IPS-15b (cell line): ENCODE measurements at regions not wholly inside any gene's neighbourhood (a gene's known extent, or its start where the extent isn't known, plus 50 kb on each side); places are given as distances from the start of the nearest gene placed in this dataset.

Experiments
- H3K27me3 ChIP-seq: one replicate; pipeline ENCODE4 v1.6.1; 2013; ENCODE audit warnings: low read length; ENCODE audit not compliant: control insufficient read depth, insufficient read depth
- H3K36me3 ChIP-seq: one replicate; pipeline ENCODE4 v1.6.1; 2013; ENCODE audit warnings: low read length; ENCODE audit not compliant: control insufficient read depth, insufficient read depth
- H3K4me1 ChIP-seq: one replicate; pipeline ENCODE4 v1.6.1; 2013; ENCODE audit warnings: mild to moderate bottlenecking, low read length; ENCODE audit not compliant: control insufficient read depth, insufficient read depth
- H3K4me3 ChIP-seq: one replicate; pipeline ENCODE4 v1.5.1; 2013; ENCODE audit warnings: low read depth, low read length
- H3K9ac ChIP-seq: one replicate; pipeline ENCODE4 v1.6.1; 2013; ENCODE audit warnings: low read depth, mild to moderate bottlenecking, low read length
- H3K9me3 ChIP-seq: one replicate; pipeline ENCODE4 v1.6.1; 2013; ENCODE audit warnings: mild to moderate bottlenecking, low read length; ENCODE audit not compliant: control insufficient read depth, insufficient read depth

GRCh38 chr5:167259806-167260205 is 1031.6 kb upstream of the WWC1 start:
- H3K4me3 ChIP-seq: no peak overlapping the region
- no peaks in the 10 kb centered on the region for H3K9me3 ChIP-seq
- no peak overlapping the region for H3K9ac ChIP-seq
- H3K36me3 ChIP-seq: no peaks in the 10 kb centered on the region
- H3K4me1 ChIP-seq: no peaks in the 10 kb centered on the region
- no peaks in the 10 kb centered on the region for H3K27me3 ChIP-seq

- no peak overlapping the region for H3K4me3 ChIP-seq
- no peaks in the 10 kb centered on the region for H3K27me3 ChIP-seq
- H3K9me3 ChIP-seq: no peaks in the 10 kb centered on the region
- H3K4me1 ChIP-seq: no peaks in the 10 kb centered on the region
- no peaks in the 10 kb centered on the region for H3K36me3 ChIP-seq
- H3K9ac ChIP-seq: no peak overlapping the region
Observed at GRCh38 chr5:167261309-167262100, 1029.9 kb upstream of the WWC1 start.

GRCh38 chr5:167263185-167263584 is 1028.3 kb upstream of the WWC1 start:
- no peaks in the 10 kb centered on the region for H3K9me3 ChIP-seq
- H3K27me3 ChIP-seq: no peaks in the 10 kb centered on the region
- H3K36me3 ChIP-seq: no peaks in the 10 kb centered on the region
- no peak overlapping the region for H3K9ac ChIP-seq
- peaks cover 1% of the 10 kb centered on the region for H3K4me1 ChIP-seq
- no peak overlapping the region for H3K4me3 ChIP-seq

GRCh38 chr5:167264348-167264747 is 1027.1 kb upstream of the WWC1 start:
- no peaks in the 10 kb centered on the region for H3K9me3 ChIP-seq
- no peak overlapping the region for H3K9ac ChIP-seq
- H3K4me1 ChIP-seq: peaks cover 7% of the 10 kb centered on the region

GRCh38 chr5:167268337-167268736 is 1023.1 kb upstream of the WWC1 start:
- Histone ChIP-seq H3K27me3 (no peaks in the 10 kb centered on the region), H3K9ac (no peak overlapping the region), H3K4me1 (peaks cover 9% of the 10 kb centered on the region), H3K36me3 (no peaks in the 10 kb centered on the region), H3K4me3 (no peak overlapping the region), H3K9me3 (no peaks in the 10 kb centered on the region)

More at GRCh38 chr5:167264348-167264747, 1027.1 kb upstream of the WWC1 start:
- H3K4me3 ChIP-seq: no peak overlapping the region
- H3K36me3 ChIP-seq: no peaks in the 10 kb centered on the region
- no peaks in the 10 kb centered on the region for H3K27me3 ChIP-seq

GRCh38 chr5:167269146-167269545 is 1022.3 kb upstream of the WWC1 start:
- no peaks in the 10 kb centered on the region for H3K9me3 ChIP-seq
- no peak overlapping the region for H3K9ac ChIP-seq
- H3K4me3 ChIP-seq: no peak overlapping the region
- H3K27me3 ChIP-seq: no peaks in the 10 kb centered on the region
- H3K4me1 ChIP-seq: peaks cover 9% of the 10 kb centered on the region
- H3K36me3 ChIP-seq: no peaks in the 10 kb centered on the region

GRCh38 chr5:167271081-167271480 is 1020.4 kb upstream of the WWC1 start:
- Histone ChIP-seq H3K4me3 (no peak overlapping the region), H3K9ac (no peak overlapping the region), H3K36me3 (no peaks in the 10 kb centered on the region), H3K9me3 (no peaks in the 10 kb centered on the region), H3K4me1 (peaks cover 9% of the 10 kb centered on the region), H3K27me3 (no peaks in the 10 kb centered on the region)

- H3K4me1 ChIP-seq: peaks cover 9% of the 10 kb centered on the region
- no peaks in the 10 kb centered on the region for H3K9me3 ChIP-seq
- no peak overlapping the region for H3K4me3 ChIP-seq
- H3K9ac ChIP-seq: no peak overlapping the region
- no peaks in the 10 kb centered on the region for H3K27me3 ChIP-seq
- H3K36me3 ChIP-seq: no peaks in the 10 kb centered on the region
Observed at GRCh38 chr5:167271511-167271910, 1019.9 kb upstream of the WWC1 start.

- Histone ChIP-seq H3K9ac (no peak overlapping the region), H3K27me3 (no peaks in the 10 kb centered on the region), H3K36me3 (no peaks in the 10 kb centered on the region), H3K4me3 (no peak overlapping the region), H3K4me1 (no peaks in the 10 kb centered on the region), H3K9me3 (no peaks in the 10 kb centered on the region)
Observed at GRCh38 chr5:167280111-167280510, 1011.3 kb upstream of the WWC1 start.

GRCh38 chr5:167281925-167282324 is 1009.5 kb upstream of the WWC1 start:
- H3K36me3 ChIP-seq: no peaks in the 10 kb centered on the region
- no peak overlapping the region for H3K9ac ChIP-seq
- H3K9me3 ChIP-seq: no peaks in the 10 kb centered on the region
- no peaks in the 10 kb centered on the region for H3K27me3 ChIP-seq
- no peaks in the 10 kb centered on the region for H3K4me1 ChIP-seq
- H3K4me3 ChIP-seq: no peak overlapping the region

- Histone ChIP-seq H3K9me3 (no peaks in the 10 kb centered on the region), H3K27me3 (no peaks in the 10 kb centered on the region), H3K36me3 (no peaks in the 10 kb centered on the region), H3K9ac (no peak overlapping the region), H3K4me3 (no peak overlapping the region), H3K4me1 (no peaks in the 10 kb centered on the region)
Observed at GRCh38 chr5:167283691-167284090, 1007.8 kb upstream of the WWC1 start.

GRCh38 chr5:167284222-167284890 is 1007.1 kb upstream of the WWC1 start:
- H3K36me3 ChIP-seq: no peaks in the 10 kb centered on the region
- H3K9me3 ChIP-seq: no peaks in the 10 kb centered on the region
- H3K27me3 ChIP-seq: no peaks in the 10 kb centered on the region
- no peak overlapping the region for H3K9ac ChIP-seq
- H3K4me1 ChIP-seq: no peaks in the 10 kb centered on the region
- no peak overlapping the region for H3K4me3 ChIP-seq
